H1 (cell line): ENCODE measurements at regions not wholly inside any gene's neighbourhood (a gene's known extent, or its start where the extent isn't known, plus 50 kb on each side); places are given as distances from the start of the nearest gene placed in this dataset.

ENCODE experiments used
- CEBPB ChIP-seq: IDR thresholded peaks from 2 replicates; pipeline ENCODE4 v1.6.1; 2012; ENCODE audit warnings: low read depth, low read length
- CTCF ChIP-seq, 3 experiments: IDR thresholded peaks; 1 replicate in 2 of 3; 2 replicates in 1 of 3; pipeline versions ENCODE4 v1.5.1 to v1.6.1; 2011; ENCODE audit warnings: low read length in 3 of 3, mild to moderate bottlenecking in 3 of 3, inconsistent platforms in 2 of 3, low read depth in 1 of 3, moderate library complexity in 1 of 3; ENCODE audit not compliant: insufficient read depth in 1 of 3; ENCODE audit errors: control extremely low read depth in 1 of 3
- EP300 ChIP-seq, 2 experiments: IDR thresholded peaks; 1 replicate in 1 of 2; 2 replicates in 1 of 2; pipeline ENCODE4 v1.6.1; 2011 to 2012; ENCODE audit warnings: low read depth in 2 of 2, low read length in 2 of 2, mild to moderate bottlenecking in 2 of 2, borderline replicate concordance in 1 of 2, inconsistent platforms in 1 of 2, moderate library complexity in 1 of 2
- MAFK ChIP-seq: IDR thresholded peaks from 2 replicates; pipeline ENCODE4 v1.6.1; 2012; ENCODE audit warnings: low read depth, mild to moderate bottlenecking, improper control_type of control experiment, low read length
- POLR2AphosphoS5 ChIP-seq: IDR thresholded peaks from 2 replicates; pipeline ENCODE4 v1.6.1; 2011; ENCODE audit warnings: low read depth, low read length
- SRF ChIP-seq: IDR thresholded peaks from 2 replicates; pipeline ENCODE4 v1.6.1; 2011; ENCODE audit warnings: mild to moderate bottlenecking, low read depth, low read length, moderate library complexity

GRCh38 chr18:27824275-27824674, 352.7 kb downstream of the CDH2 start:
- no peak for TF ChIP-seq CTCF (IDR thresholded peaks at IDR 0.05; ENCODE audit: control extremely low read depth in 1 of 3, insufficient read depth in 1 of 3, low read depth in 1 of 3, low read length in 3 of 3)
- no peak for TF ChIP-seq EP300 (IDR thresholded peaks at IDR 0.05; ENCODE audit: borderline replicate concordance in 1 of 2, low read depth in 2 of 2, low read length in 2 of 2)
- no peak for TF ChIP-seq POLR2AphosphoS5
- no peak for TF ChIP-seq MAFK
- no peak for TF ChIP-seq SRF
- TF ChIP-seq CEBPB: no peak
